Activated CD8-positive, alpha-beta T cell treated with anti-CD3 and anti-CD28 coated beads, Interleukin-2, amount 10 ng/mL, durations not matched to agents 7 days and 5 days (primary cell): ENCODE measurements at regions not wholly inside any gene's neighbourhood (a gene's known extent, or its start where the extent isn't known, plus 50 kb on each side); places are given as distances from the start of the nearest gene placed in this dataset.

Experiments
- ATAC-seq: fragments of 150-1000 bp; cut with Tn5 transposase; one replicate; pipeline ENCODE4 v1.10.0; 2021; ENCODE audit warnings: moderate library complexity
- CTCF ChIA-PET: fragments of 350-600 bp; sonication (Branson Sonifier 250); formaldehyde crosslinking; loops from one replicate; lab custom pipeline; 2021; ENCODE audit warnings: antibody characterized with exemption; lab: Charles Lee
- POLR2A ChIA-PET: fragments of 350-600 bp; sonication (Branson Sonifier 250); formaldehyde crosslinking; loops from one replicate; lab custom pipeline; 2021; ENCODE audit warnings: antibody characterized with exemption; lab: Charles Lee
- DNase-seq: peaks from one replicate; pipeline ENCODE4 v3.0.0-alpha.2; 2020
- H3K27ac Mint-ChIP-seq: one replicate; pipeline ENCODE4 v1.8.0; 2021; ENCODE audit warnings: mild to moderate bottlenecking, mixed read lengths
- H3K27me3 Mint-ChIP-seq: one replicate; pipeline ENCODE4 v1.8.0; 2021; ENCODE audit warnings: low read depth, mixed read lengths
- H3K36me3 Mint-ChIP-seq: one replicate; pipeline ENCODE4 v1.8.0; 2021; ENCODE audit warnings: low read depth, mixed read lengths
- H3K4me1 Mint-ChIP-seq: one replicate; pipeline ENCODE4 v1.8.0; 2021; ENCODE audit warnings: low read depth, mixed read lengths
- H3K4me3 Mint-ChIP-seq: one replicate; pipeline ENCODE4 v1.8.0; 2021; ENCODE audit warnings: mild to moderate bottlenecking, mixed read lengths
- H3K9me3 Mint-ChIP-seq: one replicate; pipeline ENCODE4 v1.8.0; 2022; ENCODE audit warnings: mixed read lengths; ENCODE audit not compliant: insufficient read depth

- POLR2A ChIA-PET, result no interaction called here
- Mint-ChIP-seq H3K27ac (no peak overlapping the region), H3K27me3 (peaks cover 7% of the 10 kb centered on the region), H3K9me3 (no peaks in the 10 kb centered on the region), H3K4me3 (no peak overlapping the region), H3K36me3 (no peaks in the 10 kb centered on the region), H3K4me1 (no peaks in the 10 kb centered on the region)
- ATAC-seq (no peak), DNase-seq (no peak)
- CTCF ChIA-PET, result interaction anchor here (1.4 kb wide), 1 partner anchor 46 kb away, joined by 3 read pairs; no protein-coding TSS in a partner anchor
These were observed 141.6 kb upstream of the SPRY4 start for GRCh38 chr5:142466195-142466971.

GRCh38 chr5:142465476-142465875 lies 140.7 kb upstream of the SPRY4 start:
- Mint-ChIP-seq H3K4me1 (no peaks in the 10 kb centered on the region), H3K27me3 (peaks cover 7% of the 10 kb centered on the region), H3K9me3 (no peaks in the 10 kb centered on the region), H3K27ac (no peak overlapping the region), H3K36me3 (no peaks in the 10 kb centered on the region), H3K4me3 (no peak overlapping the region)
- no peak for DNase-seq
- ChIA-PET CTCF (no interaction called here), POLR2A (no interaction called here)
- ATAC-seq, result no peak

GRCh38 chr5:142463904-142464303 lies 139.1 kb upstream of the SPRY4 start:
- ATAC-seq, result no peak
- ChIA-PET CTCF (no interaction called here), POLR2A (interaction anchor here (0.6 kb wide), 1 partner anchor 107 kb away, joined by 3 read pairs; no protein-coding TSS in a partner anchor)
- Mint-ChIP-seq H3K4me1 (no peaks in the 10 kb centered on the region), H3K27ac (no peak overlapping the region), H3K4me3 (no peak overlapping the region), H3K27me3 (peaks cover 7% of the 10 kb centered on the region), H3K36me3 (no peaks in the 10 kb centered on the region), H3K9me3 (no peaks in the 10 kb centered on the region)
- DNase-seq, result no peak

GRCh38 chr5:142461028-142461590 lies 136.3 kb upstream of the SPRY4 start:
- Mint-ChIP-seq H3K9me3 (peaks cover 4% of the 10 kb centered on the region), H3K27me3 (peaks cover 6% of the 10 kb centered on the region), H3K4me3 (no peak overlapping the region), H3K4me1 (peaks cover 4% of the 10 kb centered on the region), H3K36me3 (peaks cover 3% of the 10 kb centered on the region), H3K27ac (no peak overlapping the region)
- DNase-seq, result no peak
- CTCF ChIA-PET, result interaction anchor here (0.9 kb wide), 1 partner anchor 13 kb away, joined by 3 read pairs; no protein-coding TSS in a partner anchor
- no peak for ATAC-seq
- POLR2A ChIA-PET, result no interaction called here

- H3K4me1 Mint-ChIP-seq, result peaks cover 11% of the 10 kb centered on the region
- CTCF ChIA-PET, result no interaction called here
- DNase-seq, result no peak
- H3K36me3 Mint-ChIP-seq, result peaks cover 8% of the 10 kb centered on the region
- H3K4me3 Mint-ChIP-seq, result no peak overlapping the region
- peaks cover 5% of the 10 kb centered on the region for H3K27me3 Mint-ChIP-seq
- no peak overlapping the region for H3K27ac Mint-ChIP-seq
- no peak for ATAC-seq
- H3K9me3 Mint-ChIP-seq, result peaks cover 4% of the 10 kb centered on the region
- POLR2A ChIA-PET, result no interaction called here
These were observed 134.4 kb upstream of the SPRY4 start for GRCh38 chr5:142459209-142459608.

GRCh38 chr5:142455856-142456255 lies 131.0 kb upstream of the SPRY4 start:
- DNase-seq, result no peak
- Mint-ChIP-seq H3K4me1 (peaks cover 11% of the 10 kb centered on the region), H3K36me3 (peaks cover 8% of the 10 kb centered on the region), H3K9me3 (peaks cover 6% of the 10 kb centered on the region), H3K4me3 (no peak overlapping the region), H3K27me3 (peaks cover 8% of the 10 kb centered on the region), H3K27ac (no peak overlapping the region)
- CTCF ChIA-PET, result no interaction called here
- no peak for ATAC-seq
- POLR2A ChIA-PET, result interaction anchor here (0.7 kb wide), 1 partner anchor 85 kb away, joined by 4 read pairs; no protein-coding TSS in a partner anchor

- H3K36me3 Mint-ChIP-seq, result peaks cover 8% of the 10 kb centered on the region
- ChIA-PET CTCF (no interaction called here), POLR2A (no interaction called here)
These were observed 129.1 kb upstream of the SPRY4 start for GRCh38 chr5:142453932-142454331.

GRCh38 chr5:142450419-142450818 lies 125.6 kb upstream of the SPRY4 start:
- DNase-seq (no peak), ATAC-seq (no peak)
- ChIA-PET POLR2A (no interaction called here), CTCF (no interaction called here)
- Mint-ChIP-seq H3K36me3 (peaks cover under 1% of the 10 kb centered on the region), H3K4me1 (peaks cover under 1% of the 10 kb centered on the region), H3K27me3 (peaks cover 13% of the 10 kb centered on the region), H3K4me3 (no peak overlapping the region), H3K9me3 (peaks cover 18% of the 10 kb centered on the region), H3K27ac (no peak overlapping the region)

More at GRCh38 chr5:142453932-142454331, 129.1 kb upstream of the SPRY4 start:
- Mint-ChIP-seq H3K9me3 (peaks cover 13% of the 10 kb centered on the region), H3K4me1 (peaks cover 11% of the 10 kb centered on the region), H3K27me3 (peaks cover 15% of the 10 kb centered on the region), H3K27ac (no peak overlapping the region), H3K4me3 (no peak overlapping the region)
- DNase-seq (no peak), ATAC-seq (no peak)

- CTCF ChIA-PET, result no interaction called here
- H3K27ac Mint-ChIP-seq, result no peak overlapping the region
- no peaks in the 10 kb centered on the region for H3K4me1 Mint-ChIP-seq
- no peak for ATAC-seq
- peaks cover 18% of the 10 kb centered on the region for H3K9me3 Mint-ChIP-seq
- no peaks in the 10 kb centered on the region for H3K36me3 Mint-ChIP-seq
- POLR2A ChIA-PET, result no interaction called here
- peaks cover 13% of the 10 kb centered on the region for H3K27me3 Mint-ChIP-seq
- no peak overlapping the region for H3K4me3 Mint-ChIP-seq
- DNase-seq, result no peak
These were observed 123.1 kb upstream of the SPRY4 start for GRCh38 chr5:142447887-142448286.

GRCh38 chr5:142446960-142447279 lies 122.1 kb upstream of the SPRY4 start:
- no peak for ATAC-seq
- Mint-ChIP-seq H3K36me3 (no peaks in the 10 kb centered on the region), H3K9me3 (peaks cover 18% of the 10 kb centered on the region), H3K27me3 (peaks cover 17% of the 10 kb centered on the region), H3K27ac (no peak overlapping the region), H3K4me3 (no peak overlapping the region), H3K4me1 (peaks cover 3% of the 10 kb centered on the region)
- ChIA-PET CTCF (no interaction called here), POLR2A (no interaction called here)
- no peak for DNase-seq

GRCh38 chr5:142446131-142446959 lies 121.5 kb upstream of the SPRY4 start:
- ChIA-PET POLR2A (no interaction called here), CTCF (no interaction called here)
- Mint-ChIP-seq H3K9me3 (peaks cover 18% of the 10 kb centered on the region), H3K27ac (no peak overlapping the region), H3K36me3 (no peaks in the 10 kb centered on the region), H3K4me3 (no peak overlapping the region), H3K27me3 (peaks cover 19% of the 10 kb centered on the region), H3K4me1 (peaks cover 9% of the 10 kb centered on the region)
- DNase-seq (no peak), ATAC-seq (no peak)

- POLR2A ChIA-PET, result no interaction called here
- Mint-ChIP-seq H3K4me1 (peaks cover 10% of the 10 kb centered on the region), H3K9me3 (peaks cover 10% of the 10 kb centered on the region), H3K27me3 (peaks cover 23% of the 10 kb centered on the region), H3K4me3 (no peak overlapping the region), H3K27ac (no peak overlapping the region), H3K36me3 (no peaks in the 10 kb centered on the region)
- CTCF ChIA-PET, result no interaction called here
- ATAC-seq (no peak), DNase-seq (no peak)
These were observed 120.4 kb upstream of the SPRY4 start for GRCh38 chr5:142445266-142445665.
